ENCODE measurements at regions not wholly inside any gene's neighbourhood (a gene's known extent, or its start where the extent isn't known, plus 50 kb on each side); places are given as distances from the start of the nearest gene placed in this dataset.
"Not testable (repeated sequence)": the region's sequence is repeated elsewhere in the genome, so short reads cannot be mapped to it uniquely, and the experiment has no call there.

- no peak for DNase-seq
Observed at GRCh38 chr11:28849053-28849452, 740.9 kb downstream of the METTL15 start.

- no peak for DNase-seq
Observed at GRCh38 chr11:28842716-28843115, 734.5 kb downstream of the METTL15 start.

GRCh38 chr11:28838741-28839140, 730.6 kb downstream of the METTL15 start:
- peak; percentile 40 for DNase-seq

DNA sequence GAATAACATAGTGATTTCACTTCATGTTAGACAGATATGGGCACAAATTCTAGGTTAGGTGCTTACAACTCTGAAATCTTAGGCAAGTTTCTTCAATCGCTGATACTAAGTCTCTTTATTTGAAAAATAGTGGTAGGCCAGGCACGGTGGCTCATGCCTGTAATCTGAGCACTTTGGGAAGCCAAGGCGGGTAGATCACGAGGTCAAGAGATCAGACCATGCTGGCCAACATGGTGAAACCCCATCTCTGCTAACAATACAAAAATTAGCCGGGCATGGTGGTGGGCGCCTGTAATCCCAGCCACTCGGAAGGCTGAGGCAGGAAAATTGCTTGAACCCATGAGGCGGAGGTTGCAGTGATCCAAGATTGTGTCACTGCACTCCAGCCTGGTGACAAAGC, 729.4 kb downstream of the METTL15 start:
- no peak for DNase-seq

DNA sequence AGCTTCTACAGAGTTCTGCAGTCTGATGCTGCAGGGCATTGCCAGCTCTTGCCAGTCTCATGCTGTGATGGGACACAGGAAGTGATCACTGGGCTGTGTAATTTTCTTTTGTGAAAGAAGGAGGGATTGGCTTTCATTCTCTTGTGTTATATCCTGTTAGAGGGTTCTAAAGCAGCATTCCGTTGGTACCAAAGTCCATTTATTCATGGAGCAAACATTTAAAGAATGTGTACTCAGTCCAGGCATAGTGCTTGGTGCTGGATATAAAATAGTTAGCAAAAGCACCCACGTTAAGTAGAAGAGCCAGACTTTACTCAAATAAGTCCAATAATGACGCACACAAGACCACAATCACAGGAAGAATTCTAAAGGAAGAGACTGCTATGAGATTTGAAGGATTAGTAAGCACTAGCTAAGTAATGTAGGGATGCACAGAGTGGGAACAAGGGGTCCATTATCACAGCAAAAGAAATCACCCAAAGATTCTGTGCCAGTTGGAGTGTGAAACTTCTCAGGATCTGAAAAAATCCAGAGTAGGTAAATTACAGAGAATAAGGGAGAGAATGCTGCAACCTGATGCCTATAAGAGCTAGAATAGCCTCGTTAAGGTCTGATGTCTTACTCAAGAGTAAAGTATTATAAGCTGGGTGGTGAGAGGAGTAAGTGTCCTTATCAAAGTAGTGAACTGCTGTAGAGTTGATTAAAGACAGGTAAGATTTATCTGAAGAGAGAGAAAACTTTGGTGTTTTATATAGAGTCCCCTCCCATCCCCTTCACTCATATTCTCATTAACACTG, 728.3 kb downstream of the METTL15 start:
- no peak for DNase-seq

DNA sequence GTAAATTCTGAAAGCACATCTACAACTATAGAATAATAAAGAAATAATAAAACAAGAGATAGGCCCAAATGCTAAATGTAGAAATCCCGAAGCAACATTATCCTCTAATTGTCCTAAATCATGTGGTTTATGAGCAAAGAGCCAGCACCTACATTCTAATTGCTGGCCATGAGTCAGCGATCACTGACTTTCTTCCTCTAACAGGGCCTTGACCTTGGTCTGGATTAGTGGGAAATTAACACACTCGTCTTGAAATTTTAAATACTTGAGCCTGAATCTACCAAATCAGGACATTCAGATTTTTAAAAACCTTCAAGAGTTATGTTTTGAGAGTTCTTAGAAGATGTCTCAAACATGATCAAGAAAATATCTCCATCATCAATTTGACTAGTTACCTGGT, 727.6 kb downstream of the METTL15 start:
- DNase-seq: no peak

DNA sequence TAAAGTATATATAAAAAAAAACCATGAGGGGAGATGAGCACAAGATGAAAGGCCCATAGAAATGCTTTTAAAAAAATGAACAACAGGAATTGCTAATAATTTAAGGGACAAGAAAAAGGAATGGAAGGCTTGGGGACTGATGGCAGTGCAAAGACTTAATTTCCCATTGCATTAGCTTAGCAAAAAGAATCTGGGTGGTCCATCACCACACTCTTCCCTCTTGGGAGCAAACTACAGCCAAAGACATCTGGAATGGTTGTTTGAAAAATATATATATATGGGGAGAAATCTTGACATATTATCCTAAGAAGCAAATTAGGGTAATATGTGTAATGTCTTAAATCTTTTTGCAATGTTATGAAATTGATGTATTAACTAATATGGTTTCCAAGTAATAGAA, 727.1 kb downstream of the METTL15 start:
- no peak for DNase-seq

GRCh38 chr11:28834877-28835276, 726.7 kb downstream of the METTL15 start:
- no peak for DNase-seq

DNA sequence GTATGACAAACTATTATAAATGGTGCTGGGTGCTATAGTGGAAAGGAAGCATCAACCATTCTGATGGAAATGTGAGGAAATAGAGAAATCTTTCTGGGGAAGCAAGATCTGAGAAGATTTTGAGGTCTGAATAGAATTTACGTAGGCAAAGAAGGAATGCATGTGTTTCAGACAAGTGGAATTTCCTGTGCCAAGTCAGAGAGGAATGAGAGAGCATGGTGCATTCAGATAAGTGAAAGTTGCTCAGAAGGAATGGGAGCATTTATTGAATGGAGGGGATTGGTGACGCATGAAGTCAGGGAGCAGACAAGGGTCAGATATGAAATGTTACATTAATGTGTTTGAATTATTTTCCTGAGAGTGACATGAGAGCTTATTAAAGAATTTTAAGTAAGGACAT, 725.5 kb downstream of the METTL15 start:
- DNase-seq: no peak

DNA sequence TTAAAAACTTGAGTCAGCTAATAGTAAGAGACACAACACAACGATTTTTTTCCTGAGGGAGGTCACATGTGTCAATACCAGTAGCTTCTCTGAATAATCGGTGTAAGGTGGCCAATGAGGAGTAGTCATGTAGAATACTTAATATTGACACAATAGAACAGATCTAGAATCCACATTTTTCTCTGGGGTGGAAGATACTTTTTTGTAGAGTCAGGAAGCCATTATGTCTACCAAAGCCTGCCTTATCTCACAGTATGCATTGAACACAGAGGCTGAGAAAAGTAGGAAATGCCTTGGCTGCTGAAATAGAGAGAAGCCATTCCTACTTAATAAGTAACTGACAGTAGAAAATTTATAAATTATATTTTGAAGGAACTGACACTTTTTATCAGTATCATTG, 725.0 kb downstream of the METTL15 start:
- no peak for DNase-seq

- DNase-seq: no peak
Observed at GRCh38 chr11:28826807-28827206, 718.6 kb downstream of the METTL15 start.

GRCh38 chr11:28822576-28822975, 714.4 kb downstream of the METTL15 start:
- DNase-seq: no peak

- DNase-seq: no peak
Observed at GRCh38 chr11:28820296-28820989, 712.3 kb downstream of the METTL15 start.

- no peak for DNase-seq
Observed at GRCh38 chr11:28819741-28820140, 711.6 kb downstream of the METTL15 start.

- DNase-seq: no peak
Observed at GRCh38 chr11:28815110-28815509, 706.9 kb downstream of the METTL15 start.

GRCh38 chr11:28808771-28809170, 700.6 kb downstream of the METTL15 start:
- peak; percentile 64 for DNase-seq

DNA sequence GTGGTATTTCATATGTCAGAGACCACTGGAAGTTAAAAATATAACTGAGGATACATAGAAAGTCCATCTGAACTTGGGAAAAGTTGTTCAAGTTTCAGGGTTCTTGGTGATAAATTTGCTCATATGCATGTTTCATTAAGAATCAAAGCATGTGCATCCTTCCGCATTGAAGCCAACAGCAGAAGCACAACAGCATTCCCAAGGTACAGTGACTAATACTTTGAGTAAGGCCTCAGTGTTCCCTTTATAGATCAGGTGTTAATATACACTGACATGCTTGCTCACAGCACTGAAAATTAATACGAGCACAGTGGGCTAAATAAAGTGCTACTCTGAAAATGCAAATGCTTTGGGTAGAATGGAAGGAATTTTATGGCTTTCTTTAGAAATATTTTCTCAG, 691.1 kb downstream of the METTL15 start:
- no peak for DNase-seq

GRCh38 chr11:28798286-28798685, 690.1 kb downstream of the METTL15 start:
- DNase-seq: no peak

GRCh38 chr11:28797536-28797935, 689.3 kb downstream of the METTL15 start:
- no peak for DNase-seq

GRCh38 chr11:28794405-28794804, 686.2 kb downstream of the METTL15 start:
- no peak for DNase-seq

- no peak for DNase-seq
Observed at GRCh38 chr11:28793282-28793738, 685.1 kb downstream of the METTL15 start.

DNA sequence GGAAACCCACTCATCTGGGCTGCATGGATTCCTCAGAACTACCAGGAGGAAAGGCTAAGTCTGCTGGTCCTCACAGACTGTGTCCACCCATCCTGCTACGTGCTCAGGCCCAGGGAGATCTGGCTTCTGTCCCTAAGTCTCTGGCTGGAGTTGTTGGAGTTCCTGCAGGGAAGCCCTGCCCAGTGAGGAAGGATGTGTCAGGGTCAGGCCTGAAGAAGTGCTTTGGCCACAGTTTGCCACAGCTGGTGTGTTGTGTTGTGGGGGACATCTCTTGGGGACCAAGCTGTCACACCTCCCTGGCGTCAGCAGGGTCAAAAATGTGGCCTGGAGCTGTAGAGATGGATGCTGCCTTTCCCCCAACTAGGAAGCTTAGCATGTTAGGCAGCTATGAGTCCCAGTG, 684.7 kb downstream of the METTL15 start:
- DNase-seq: no peak

GRCh38 chr11:28787897-28788296, 679.7 kb downstream of the METTL15 start:
- DNase-seq: not testable (repeated sequence)

- no peak for DNase-seq
Observed at GRCh38 chr11:28777126-28777525, 668.9 kb downstream of the METTL15 start.

Measured in DMS153 (cell line).